Muscle layer of colon (tissue), 2 donors: ENCODE measurements at regions not wholly inside any gene's neighbourhood (a gene's known extent, or its start where the extent isn't known, plus 50 kb on each side); places are given as distances from the start of the nearest gene placed in this dataset.

Source experiments
- H3K27ac ChIP-seq: one replicate; pipeline ENCODE4 v1.7.0; 2013; ENCODE audit warnings: low read depth, mild to moderate bottlenecking, low read length, moderate library complexity
- H3K27me3 ChIP-seq, 2 donors: one replicate each; pipeline ENCODE4 v1.7.0; 2013; ENCODE audit warnings: low read length in 2 of 2, mild to moderate bottlenecking in 2 of 2; ENCODE audit not compliant: insufficient read depth in 2 of 2, control insufficient read depth in 1 of 2
- H3K36me3 ChIP-seq: one replicate; pipeline ENCODE4 v1.7.0; 2013; ENCODE audit warnings: mild to moderate bottlenecking, low read length; ENCODE audit not compliant: insufficient read depth
- H3K4me1 ChIP-seq: one replicate; pipeline ENCODE4 v1.7.0; 2013; ENCODE audit warnings: mild to moderate bottlenecking, low read length; ENCODE audit not compliant: insufficient read depth
- H3K4me3 ChIP-seq, 2 donors: one replicate each; pipeline ENCODE4 v1.7.0; 2013; ENCODE audit warnings: low read length in 2 of 2, low read depth in 1 of 2, mild to moderate bottlenecking in 1 of 2, moderate library complexity in 1 of 2
- H3K9ac ChIP-seq: one replicate; pipeline ENCODE4 v1.7.0; 2013; ENCODE audit warnings: low read length
- H3K9me3 ChIP-seq: one replicate; pipeline ENCODE4 v1.7.0; 2013; ENCODE audit warnings: mild to moderate bottlenecking, low read length
- donor health status: abdominal sarcoma.
- donor health status: Adenocarcinoma of cecum.

DNA sequence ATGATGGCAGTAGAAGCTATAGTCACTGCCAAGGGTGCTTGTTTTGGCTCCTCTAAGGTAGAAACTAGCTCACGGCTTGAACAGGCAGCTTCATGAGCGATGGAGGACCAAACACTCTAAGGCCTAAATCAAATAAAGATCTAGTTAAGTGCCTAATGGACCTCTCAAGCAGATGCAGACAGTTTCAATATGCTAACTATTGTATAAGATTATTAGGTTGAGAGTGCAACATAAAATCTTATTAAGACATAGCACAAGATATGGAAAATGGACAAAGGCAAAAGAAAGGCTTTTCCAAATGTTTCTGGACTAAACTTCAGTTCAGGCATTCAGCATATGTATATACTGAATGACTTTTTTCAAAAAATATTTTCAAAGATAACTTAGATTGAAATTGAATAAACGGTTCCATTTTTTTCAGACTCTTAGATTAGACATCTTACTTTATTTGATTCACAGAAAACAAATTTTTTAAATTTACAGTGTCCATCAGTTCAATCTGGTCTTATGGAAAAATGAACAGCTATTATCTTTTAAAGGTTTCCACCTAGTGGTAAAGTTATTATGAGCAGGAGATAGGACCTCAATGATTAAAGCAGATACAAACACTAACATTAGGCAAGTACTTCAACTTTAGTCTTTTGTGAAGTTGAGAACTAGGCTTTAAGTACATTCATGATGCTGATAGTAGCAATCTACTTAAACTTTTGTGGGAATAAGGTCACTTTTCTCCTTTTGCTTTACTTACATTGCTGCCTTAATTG lies 1167.7 kb downstream of the MAT2B start:
- H3K9me3 ChIP-seq = no peaks in the 10 kb centered on the region
- no peak overlapping the region for H3K9ac ChIP-seq
- no peaks in the 10 kb centered on the region for H3K4me1 ChIP-seq
- H3K27me3 ChIP-seq = no peaks in the 10 kb centered on the region
- no peaks in the 10 kb centered on the region for H3K36me3 ChIP-seq
- H3K27ac ChIP-seq = no peak overlapping the region
- H3K4me3 ChIP-seq = no peak overlapping the region

DNA sequence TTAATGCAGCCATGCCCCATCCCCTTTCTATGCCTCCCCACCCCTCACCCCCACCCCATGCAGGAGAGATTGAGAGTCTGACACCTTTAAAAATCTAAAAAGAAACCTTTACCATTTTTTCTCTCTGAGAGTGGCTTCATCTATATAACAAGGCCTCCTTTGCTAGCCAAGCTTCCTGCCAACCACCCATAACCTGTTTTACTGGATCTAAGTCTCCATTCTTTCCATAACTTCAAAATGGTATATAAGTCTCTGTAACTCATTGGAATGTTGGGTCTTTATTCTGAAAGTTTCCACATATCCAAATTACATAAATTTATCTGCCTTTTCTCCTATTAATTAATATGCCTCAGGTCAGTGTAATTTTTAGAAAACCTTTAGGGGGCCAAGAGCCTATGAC lies 1174.0 kb downstream of the MAT2B start:
- H3K27me3 ChIP-seq = no peaks in the 10 kb centered on the region
- no peaks in the 10 kb centered on the region for H3K4me1 ChIP-seq
- no peak overlapping the region for H3K9ac ChIP-seq
- H3K4me3 ChIP-seq = no peak overlapping the region
- H3K27ac ChIP-seq = no peak overlapping the region
- H3K36me3 ChIP-seq = no peaks in the 10 kb centered on the region
- H3K9me3 ChIP-seq = no peaks in the 10 kb centered on the region

DNA sequence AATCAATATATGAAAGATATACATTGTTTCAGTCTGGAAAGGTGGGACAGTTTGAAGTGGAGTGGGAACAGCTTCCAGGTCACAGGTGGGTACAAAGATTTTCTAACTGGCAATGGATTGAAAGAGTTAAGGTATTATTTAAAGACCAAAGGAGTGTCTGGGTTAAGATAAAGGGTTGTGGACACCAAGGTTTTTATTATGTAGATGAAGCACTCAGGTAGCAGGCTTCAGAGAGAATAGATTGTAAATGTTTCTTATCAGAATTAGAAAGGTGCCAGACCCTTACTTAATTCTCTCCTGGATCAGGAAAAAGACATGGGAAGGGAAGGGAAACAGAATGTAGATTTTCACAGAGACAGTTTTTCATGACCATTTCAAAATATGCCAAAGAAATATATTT lies 1174.8 kb downstream of the MAT2B start:
- Histone ChIP-seq H3K27me3 (no peaks in the 10 kb centered on the region), H3K27ac (no peak overlapping the region), H3K4me1 (no peaks in the 10 kb centered on the region)

DNA sequence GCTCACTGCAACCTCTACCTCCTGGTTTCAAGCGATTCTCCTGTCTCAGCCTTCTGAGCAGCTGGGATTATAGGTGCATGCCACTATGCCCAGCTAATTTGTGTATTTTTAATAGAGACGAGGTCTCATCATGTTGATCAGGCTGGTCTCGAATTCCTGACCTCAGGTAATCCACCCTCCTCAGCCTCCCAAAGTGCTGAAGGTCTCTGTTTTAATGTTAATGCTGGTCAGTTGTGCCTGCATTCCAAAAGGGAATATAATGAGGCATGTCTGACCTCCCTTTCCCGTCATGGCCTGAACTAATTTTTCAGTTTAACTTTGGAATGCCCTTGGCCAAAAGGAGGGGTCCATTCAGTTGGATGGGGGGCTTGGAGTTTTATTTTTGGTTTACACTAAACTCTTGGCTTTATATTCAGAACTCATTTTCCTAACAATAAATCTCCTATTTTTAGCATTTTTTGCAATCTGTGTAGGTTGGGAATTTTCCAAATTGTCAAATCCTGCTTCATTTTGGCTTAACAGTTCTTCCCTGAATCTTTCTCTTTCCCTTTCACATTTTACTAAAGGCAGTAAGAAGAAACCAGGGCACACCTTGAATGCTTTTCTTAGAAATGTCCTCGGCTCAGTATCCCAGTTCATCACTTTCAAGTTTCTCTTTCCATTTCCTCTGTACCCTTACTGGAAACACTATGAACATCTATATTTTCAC lies 1175.5 kb downstream of the MAT2B start:
- no peaks in the 10 kb centered on the region for H3K4me1 ChIP-seq
- H3K36me3 ChIP-seq = no peaks in the 10 kb centered on the region
- H3K4me3 ChIP-seq = no peak overlapping the region
- no peaks in the 10 kb centered on the region for H3K9me3 ChIP-seq
- no peak overlapping the region for H3K9ac ChIP-seq
- H3K27ac ChIP-seq = no peak overlapping the region
- H3K27me3 ChIP-seq = no peaks in the 10 kb centered on the region

More for the DNA sequence above, 1174.8 kb downstream of the MAT2B start:
- H3K4me3 ChIP-seq = no peak overlapping the region
- H3K36me3 ChIP-seq = no peaks in the 10 kb centered on the region
- H3K9me3 ChIP-seq = no peaks in the 10 kb centered on the region
- H3K9ac ChIP-seq = no peak overlapping the region

DNA sequence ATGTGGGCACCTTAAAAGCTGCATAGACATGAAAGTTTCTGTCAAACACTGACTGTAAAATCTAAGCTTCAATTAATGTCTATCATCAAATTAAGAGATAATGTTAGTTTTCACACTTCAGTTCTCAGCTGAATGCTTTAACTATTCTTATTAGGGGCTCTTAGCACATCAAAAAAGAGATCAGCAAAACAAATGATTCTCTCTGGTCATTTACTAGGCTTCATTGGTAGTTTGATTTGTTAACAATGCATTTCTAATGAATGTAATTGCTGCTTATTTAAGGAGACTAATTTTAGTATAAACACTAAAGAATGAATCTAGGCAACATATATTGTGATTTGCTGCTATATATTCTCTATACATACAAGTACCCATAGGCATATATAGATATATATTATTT lies 1182.0 kb downstream of the MAT2B start:
- Histone ChIP-seq H3K9ac (no peak overlapping the region), H3K36me3 (no peaks in the 10 kb centered on the region), H3K4me1 (no peaks in the 10 kb centered on the region), H3K27ac (no peak overlapping the region), H3K27me3 (no peaks in the 10 kb centered on the region), H3K4me3 (no peak overlapping the region), H3K9me3 (no peaks in the 10 kb centered on the region)

DNA sequence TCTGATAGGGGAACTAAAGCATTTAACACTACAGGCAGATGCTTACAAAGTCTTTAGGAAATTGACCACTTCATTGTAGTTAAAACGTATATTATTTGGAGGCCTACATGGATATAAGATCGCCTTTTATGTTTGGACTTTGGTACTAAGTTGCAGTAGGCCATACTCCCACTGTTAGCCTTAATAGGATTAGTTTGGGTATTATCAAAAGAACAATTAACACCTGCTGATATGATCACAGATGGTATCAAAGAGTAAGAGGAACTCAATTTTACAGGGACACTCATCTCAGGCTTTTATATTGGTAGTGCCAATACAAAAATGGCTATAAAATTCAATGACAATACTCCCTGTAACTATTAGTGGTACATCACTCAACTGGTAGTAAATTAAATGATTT lies 1183.0 kb downstream of the MAT2B start:
- no peak overlapping the region for H3K4me3 ChIP-seq
- H3K9ac ChIP-seq = no peak overlapping the region
- no peaks in the 10 kb centered on the region for H3K36me3 ChIP-seq
- no peaks in the 10 kb centered on the region for H3K4me1 ChIP-seq
- no peaks in the 10 kb centered on the region for H3K9me3 ChIP-seq
- H3K27ac ChIP-seq = no peak overlapping the region
- H3K27me3 ChIP-seq = no peaks in the 10 kb centered on the region

DNA sequence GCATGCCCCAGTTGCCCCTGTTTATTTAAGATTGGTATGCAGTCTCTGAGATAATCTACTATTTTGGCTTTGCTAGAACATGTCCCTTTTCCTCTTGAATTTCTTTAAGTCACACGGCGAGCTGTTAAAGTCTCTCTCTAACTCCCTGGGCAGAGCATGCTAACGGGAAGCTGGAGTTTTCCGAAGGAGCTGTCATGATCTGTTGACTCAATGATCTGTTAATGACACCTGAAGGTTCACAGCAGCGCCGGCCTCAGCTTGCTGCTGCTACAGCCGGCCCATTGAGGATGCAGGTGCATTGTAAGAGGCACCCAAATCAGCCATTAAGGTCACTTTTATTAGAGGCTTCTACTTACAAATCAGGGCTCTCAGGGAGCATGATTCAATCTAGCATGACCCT lies 1203.4 kb downstream of the MAT2B start:
- H3K36me3 ChIP-seq = no peaks in the 10 kb centered on the region
- no peak overlapping the region for H3K4me3 ChIP-seq
- H3K4me1 ChIP-seq = no peaks in the 10 kb centered on the region
- no peak overlapping the region for H3K9ac ChIP-seq
- no peaks in the 10 kb centered on the region for H3K27me3 ChIP-seq
- no peak overlapping the region for H3K27ac ChIP-seq
- no peaks in the 10 kb centered on the region for H3K9me3 ChIP-seq

DNA sequence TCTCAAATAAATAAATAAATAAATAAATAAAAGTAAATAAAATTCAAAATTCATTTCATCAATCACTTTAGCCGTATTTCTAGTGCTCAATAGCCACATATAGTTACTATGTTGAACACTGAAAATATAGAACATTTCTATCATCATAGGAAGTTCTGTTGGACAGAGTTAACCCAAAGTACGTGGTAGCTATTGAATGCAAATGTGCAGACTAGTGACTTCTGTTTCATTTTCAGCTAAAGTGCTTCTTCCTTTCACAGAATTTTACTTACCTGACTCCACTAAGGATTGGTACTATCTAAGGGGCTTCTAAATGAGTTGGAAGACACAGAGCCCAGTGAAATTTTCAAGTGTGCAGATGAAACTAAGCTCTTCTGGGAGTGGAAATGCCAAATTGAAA lies 1208.3 kb downstream of the MAT2B start:
- no peaks in the 10 kb centered on the region for H3K4me1 ChIP-seq
- no peaks in the 10 kb centered on the region for H3K27me3 ChIP-seq
- H3K36me3 ChIP-seq = no peaks in the 10 kb centered on the region
- H3K4me3 ChIP-seq = no peak overlapping the region
- H3K9me3 ChIP-seq = no peaks in the 10 kb centered on the region
- no peak overlapping the region for H3K9ac ChIP-seq
- no peak overlapping the region for H3K27ac ChIP-seq

DNA sequence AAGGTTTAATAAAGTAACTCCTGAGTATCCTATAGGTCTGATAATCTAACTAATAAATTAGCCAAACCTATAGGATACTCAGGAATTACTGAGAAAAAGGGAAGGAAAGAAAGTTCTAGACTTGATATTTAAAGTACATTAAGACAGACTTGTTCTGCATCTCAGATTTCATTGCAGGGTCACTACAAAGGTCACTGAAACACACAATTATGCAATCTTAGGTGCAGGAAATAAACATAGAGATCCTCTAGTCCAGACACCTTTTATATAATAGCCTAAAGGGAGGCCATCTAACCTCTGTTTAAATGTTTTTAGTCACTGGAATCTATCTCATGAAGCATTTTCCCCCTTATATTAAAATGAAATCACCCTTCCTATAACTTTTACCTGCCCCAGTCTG lies 1215.7 kb downstream of the MAT2B start:
- no peak overlapping the region for H3K27ac ChIP-seq
- H3K9ac ChIP-seq = no peak overlapping the region
- no peaks in the 10 kb centered on the region for H3K4me1 ChIP-seq
- no peaks in the 10 kb centered on the region for H3K36me3 ChIP-seq
- no peaks in the 10 kb centered on the region for H3K9me3 ChIP-seq
- H3K27me3 ChIP-seq = no peaks in the 10 kb centered on the region
- H3K4me3 ChIP-seq = no peak overlapping the region

DNA sequence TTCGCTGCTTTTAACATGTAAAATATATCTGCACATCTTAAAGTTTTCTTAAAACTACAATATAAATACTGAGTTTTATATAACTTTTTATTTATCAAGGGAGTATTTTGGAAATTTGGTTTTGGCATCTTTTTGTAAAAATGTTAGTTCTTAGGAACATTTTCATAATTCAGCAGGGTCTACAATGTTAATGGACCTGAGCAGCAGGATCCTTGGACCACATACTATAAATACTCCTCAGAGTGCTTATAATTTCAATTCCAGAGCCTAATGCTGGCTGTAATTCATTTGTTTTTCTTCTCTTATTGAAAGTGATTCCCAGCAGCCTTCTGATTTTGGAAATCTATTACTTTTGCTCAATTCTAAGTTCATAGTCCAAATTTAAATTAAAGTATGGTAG lies 1216.2 kb downstream of the MAT2B start:
- Histone ChIP-seq H3K4me3 (no peak overlapping the region), H3K27ac (no peak overlapping the region), H3K9ac (no peak overlapping the region), H3K9me3 (no peaks in the 10 kb centered on the region), H3K4me1 (no peaks in the 10 kb centered on the region), H3K27me3 (no peaks in the 10 kb centered on the region), H3K36me3 (no peaks in the 10 kb centered on the region)

DNA sequence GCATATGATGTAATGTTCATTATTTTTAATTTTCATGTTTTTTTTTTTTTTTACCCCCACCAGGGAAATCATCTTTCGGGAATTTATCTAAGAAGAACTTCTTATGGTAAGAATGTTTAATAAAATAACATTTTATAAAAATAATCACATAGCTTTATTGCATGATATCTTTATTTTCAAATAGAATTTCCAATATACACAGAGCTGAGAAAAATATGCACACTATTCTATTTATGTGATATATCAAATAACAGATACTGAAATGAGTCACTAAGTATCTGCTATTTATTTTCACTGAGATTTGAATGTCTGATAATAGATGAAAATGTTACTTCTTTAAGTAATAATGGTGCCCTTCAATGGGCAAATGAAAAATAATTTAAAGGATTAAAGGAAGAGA lies 1217.3 kb downstream of the MAT2B start:
- Histone ChIP-seq H3K9me3 (no peaks in the 10 kb centered on the region), H3K27me3 (no peaks in the 10 kb centered on the region), H3K9ac (no peak overlapping the region), H3K36me3 (no peaks in the 10 kb centered on the region), H3K4me3 (no peak overlapping the region), H3K4me1 (no peaks in the 10 kb centered on the region), H3K27ac (no peak overlapping the region)

DNA sequence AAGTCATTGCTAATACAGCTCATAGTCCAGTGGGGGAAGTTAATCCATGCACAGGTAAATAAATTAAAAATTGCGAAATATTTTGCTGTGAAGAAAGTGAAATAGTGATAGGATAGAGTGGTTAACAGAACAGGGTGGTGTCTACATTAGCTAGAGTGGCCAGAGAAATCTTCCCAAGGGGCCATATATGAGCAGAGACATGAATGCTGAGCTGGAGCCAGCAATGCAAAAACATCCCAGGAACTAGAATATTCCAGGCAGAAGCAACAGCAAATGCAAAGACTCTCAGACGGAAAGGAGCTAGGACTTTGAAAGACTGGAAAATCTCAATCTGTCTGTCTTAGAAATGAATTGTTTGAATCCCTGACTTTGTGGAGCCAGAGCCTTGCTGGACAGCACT lies 1221.6 kb downstream of the MAT2B start:
- Histone ChIP-seq H3K27me3 (no peaks in the 10 kb centered on the region), H3K4me3 (no peak overlapping the region), H3K27ac (no peak overlapping the region), H3K9ac (no peak overlapping the region), H3K9me3 (no peaks in the 10 kb centered on the region), H3K4me1 (no peaks in the 10 kb centered on the region), H3K36me3 (no peaks in the 10 kb centered on the region)
